Cerebellar nuclear complex (tissue), 1 donor: ENCODE measurements at regions not wholly inside any gene's neighbourhood (a gene's known extent, or its start where the extent isn't known, plus 50 kb on each side); places are given as distances from the start of the nearest gene placed in this dataset.
"Not testable (repeated sequence)": the region's sequence is repeated elsewhere in the genome, so short reads cannot be mapped to it uniquely, and the experiment has no call there.

Source experiments
- DNase-seq, 2 experiments: peaks; one replicate each; lab custom pipeline; 2025; lab: John Stamatoyannopoulos, UW

DNA sequence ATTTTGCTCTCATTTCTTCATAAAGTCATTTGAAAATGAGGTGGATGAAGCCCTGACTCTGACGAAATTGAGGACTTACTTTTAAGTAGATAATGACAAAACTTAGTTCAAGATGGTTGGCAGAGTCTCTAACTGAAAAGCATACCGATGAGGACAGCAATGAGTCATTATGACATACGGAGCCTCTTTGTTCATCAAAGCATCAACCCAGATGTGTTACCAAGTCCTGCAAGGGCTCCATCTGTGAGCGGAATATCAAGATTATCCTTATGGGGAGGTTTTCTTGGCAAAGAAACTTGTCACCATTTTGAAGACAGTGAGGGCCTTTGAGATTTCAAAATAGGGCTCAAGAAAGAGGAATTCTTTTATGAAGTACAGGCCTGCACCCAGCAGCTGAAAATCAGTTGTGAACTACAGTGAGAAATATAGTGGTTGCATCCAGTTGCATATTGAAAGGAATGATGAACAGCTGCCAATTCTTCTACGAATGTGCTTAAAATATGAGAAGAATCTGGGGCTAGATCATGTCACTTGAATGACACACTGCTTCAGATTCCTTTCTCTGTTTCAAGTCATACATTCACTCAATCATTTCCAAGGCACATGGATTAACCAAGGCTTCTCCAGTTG, 86.6 kb upstream of the SLC24A2 start:
- DNase-seq = no peak

- not testable (repeated sequence) for DNase-seq
These were observed 84.4 kb upstream of the SLC24A2 start for GRCh38 chr9:19873188-19873587.

- no peak for DNase-seq
These were observed 82.2 kb upstream of the SLC24A2 start for GRCh38 chr9:19870988-19871387.

DNA sequence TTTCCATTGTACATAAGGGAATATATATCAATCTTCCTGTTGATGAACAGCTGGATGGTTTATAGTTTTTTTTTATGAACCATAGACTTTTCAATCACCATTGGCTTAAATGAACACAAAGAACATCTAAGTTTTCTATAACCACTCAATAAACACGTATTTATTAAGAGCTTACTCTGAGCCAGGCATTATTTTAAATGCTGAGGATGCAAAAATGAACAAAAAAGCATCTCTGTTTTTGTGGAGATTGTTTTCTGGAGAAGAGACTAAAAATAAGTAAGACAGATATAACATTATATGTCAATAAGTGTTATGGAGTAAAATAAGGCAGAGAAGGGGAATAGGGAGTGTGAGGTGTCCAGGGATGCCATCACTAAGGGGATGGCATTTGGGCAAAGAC, 52.1 kb upstream of the SLC24A2 start:
- no peak for DNase-seq
